Adrenal gland (tissue), 9 donors: ENCODE measurements at regions not wholly inside any gene's neighbourhood (a gene's known extent, or its start where the extent isn't known, plus 50 kb on each side); places are given as distances from the start of the nearest gene placed in this dataset.

Source experiments
- DNase-seq, 7 donors: peaks; one replicate each; pipeline ENCODE4 v3.0.0-alpha.2; 2019 to 2020
- H3K27ac ChIP-seq, 5 donors: fragments of 200-600 bp; sonication (generic) in 4 of 5; 1 replicate in 3 of 5; 2 replicates in 2 of 5; pipeline versions ENCODE4 v1.5.1 to v1.8.0; 2016 to 2020; ENCODE audit warnings: mild to moderate bottlenecking in 1 of 5
- H3K27me3 ChIP-seq: fragments of 200-600 bp; 2 replicates; pipeline ENCODE4 v1.8.0; 2021
- H3K36me3 ChIP-seq, 2 donors: fragments of 200-600 bp; replicated peaks in 1 of 2; 1 replicate in 1 of 2; 2 replicates in 1 of 2; pipeline versions ENCODE4 v1.5.1 to v1.8.0; 2018 to 2022
- H3K4me1 ChIP-seq, 2 donors: fragments of 200-600 bp; replicated peaks in 1 of 2; 1 replicate in 1 of 2; 2 replicates in 1 of 2; pipeline versions ENCODE4 v1.5.1 to v1.8.0; 2018 to 2021
- H3K4me3 ChIP-seq, 4 donors: fragments of 200-600 bp; sonication (generic) in 3 of 4; one replicate each; pipeline ENCODE4 v1.5.1; 2016 to 2018
- H3K9me3 ChIP-seq, 3 donors: fragments of 200-600 bp; sonication (generic) in 1 of 3; replicated peaks in 1 of 3; 1 replicate in 2 of 3; 2 replicates in 1 of 3; pipeline versions ENCODE4 v1.5.1 to v1.8.0; 2016 to 2021
- CTCF ChIP-seq, 6 experiments: fragments of 450-650 bp in 4 of 6; fragments of 200-600 bp in 2 of 6; sonication (generic) in 1 of 6; IDR thresholded peaks; 1 replicate in 5 of 6; 2 replicates in 1 of 6; pipeline versions ENCODE4 v1.5.1 to v1.8.0; 2016 to 2021; ENCODE audit warnings: antibody characterized with exemption in 6 of 6, mild to moderate bottlenecking in 2 of 6, moderate library complexity in 1 of 6
- POLR2A ChIP-seq, 2 donors: fragments of 450-650 bp; IDR thresholded peaks; one replicate each; pipeline ENCODE4 v1.6.1; 2017; ENCODE audit warnings: antibody characterized with exemption in 2 of 2, mild to moderate bottlenecking in 2 of 2, moderate library complexity in 1 of 2
- WGBS, 4 donors: extraction: QIAGEN DNeasy Blood & Tissue Kit in 2 of 4; methylation state at CpG; one replicate each; pipeline versions ENCODE4 v1.1.5 to v1.1.7; 2013 to 2017; 5-methylcytosine and 5-hydroxymethylcytosine counted together
- intact Hi-C, 2 donors: fragments of 100-400 bp; cut with DNase I; formaldehyde crosslinking; loops; one replicate each; pipeline versions ENCODE4 v1.14.1 to v1.15.0; 2022 to 2023
- donor health status: healthy with polysubstance abuse.
- donor health status: Bipolar disorder and iron deficiency.
- donor health status: DM: yes; HTN: yes; CAD: no.
- donor health status: DM: no; HTN: no; CAD: no.
- donor health status: DM: no; HTN: no; CAD: no.

- no peak for TF ChIP-seq CTCF (IDR thresholded peaks at IDR 0.05)
- TF ChIP-seq POLR2A (IDR thresholded peaks at IDR 0.05) = no peak
- Histone ChIP-seq H3K27me3 (no peaks in the 10 kb centered on the region), H3K4me3 (no peak overlapping the region), H3K9me3 (no peaks in the 10 kb centered on the region), H3K27ac (no peak overlapping the region), H3K36me3 (no peaks in the 10 kb centered on the region), H3K4me1 (no peaks in the 10 kb centered on the region)
- 80 to 91% (median 85%) methylated on average over 15 to 16 of the region's 16 CpGs for WGBS, 4 donors
- intact Hi-C loops = no loop called here
- DNase-seq = no peak
Observed at GRCh38 chr1:30120245-30121000, 603.0 kb downstream of the MATN1 start.

- 83 to 89% (median 88%) methylated on average over 4 of the region's 4 CpGs for WGBS, 4 donors
- no peak overlapping the region for H3K4me3 ChIP-seq
- H3K4me1 ChIP-seq = no peaks in the 10 kb centered on the region
- intact Hi-C loops = loop anchor here in 1 of 2 donors (10.0 kb wide), 1 partner anchor 873 kb away; no protein-coding TSS in a partner anchor
- H3K27ac ChIP-seq = no peak overlapping the region
- no peaks in the 10 kb centered on the region for H3K27me3 ChIP-seq
- H3K36me3 ChIP-seq = no peaks in the 10 kb centered on the region
- DNase-seq = no peak
- H3K9me3 ChIP-seq = no peaks in the 10 kb centered on the region
- TF ChIP-seq CTCF (IDR thresholded peaks at IDR 0.05) = no peak
- TF ChIP-seq POLR2A (IDR thresholded peaks at IDR 0.05) = no peak
Observed at GRCh38 chr1:30117685-30118084, 605.7 kb downstream of the MATN1 start.

- TF ChIP-seq CTCF (IDR thresholded peaks at IDR 0.05) = peak in 5 of 6 experiments; percentile 21 to 57 (median 49)
- no peak for TF ChIP-seq POLR2A (IDR thresholded peaks at IDR 0.05)
- no peaks in the 10 kb centered on the region for H3K9me3 ChIP-seq
- H3K4me1 ChIP-seq = no peaks in the 10 kb centered on the region
- H3K27ac ChIP-seq = no peak overlapping the region
- H3K27me3 ChIP-seq = peaks cover 10% of the 10 kb centered on the region
- no peak overlapping the region for H3K4me3 ChIP-seq
- WGBS, 4 donors = 1 to 6% (median 2%) methylated on average over 12 to 14 of the region's 14 CpGs
- DNase-seq = peak in 6 of 7 donors; percentile 35 to 79 (median 44)
- intact Hi-C loops = loop anchor here in 1 of 2 donors (5.0 to 10.0 kb wide), 2 partner anchors 319 to 867 kb away; no protein-coding TSS in a partner anchor
- H3K36me3 ChIP-seq = no peaks in the 10 kb centered on the region
Observed at GRCh38 chr1:30111431-30111830, 612.0 kb downstream of the MATN1 start.

GRCh38 chr1:30110846-30111245, 612.5 kb downstream of the MATN1 start:
- 41 to 50% (median 43%) methylated on average over 11 of the region's 11 CpGs for WGBS, 4 donors
- no peaks in the 10 kb centered on the region for H3K4me1 ChIP-seq
- H3K4me3 ChIP-seq = no peak overlapping the region
- TF ChIP-seq CTCF (IDR thresholded peaks at IDR 0.05) = no peak
- no peak for TF ChIP-seq POLR2A (IDR thresholded peaks at IDR 0.05)
- peaks cover 10% of the 10 kb centered on the region for H3K27me3 ChIP-seq
- no peaks in the 10 kb centered on the region for H3K9me3 ChIP-seq
- H3K36me3 ChIP-seq = no peaks in the 10 kb centered on the region
- intact Hi-C loops = loop anchor here in 1 of 2 donors (5.0 to 10.0 kb wide), 2 partner anchors 319 to 866 kb away; no protein-coding TSS in a partner anchor
- DNase-seq = no peak
- no peak overlapping the region for H3K27ac ChIP-seq
